HUES48 (cell line): ENCODE measurements at regions not wholly inside any gene's neighbourhood (a gene's known extent, or its start where the extent isn't known, plus 50 kb on each side); places are given as distances from the start of the nearest gene placed in this dataset.
"Not testable (repeated sequence)": the region's sequence is repeated elsewhere in the genome, so short reads cannot be mapped to it uniquely, and the experiment has no call there.

ENCODE experiments used
- H3K27ac ChIP-seq: one replicate; pipeline ENCODE4 v1.7.0; 2013; ENCODE audit warnings: low read depth, low read length, inconsistent platforms
- H3K27me3 ChIP-seq: 2 replicates; pipeline ENCODE4 v1.6.1; 2013; ENCODE audit warnings: mild to moderate bottlenecking, low read length; ENCODE audit not compliant: control insufficient read depth, insufficient read depth
- H3K36me3 ChIP-seq: 2 replicates; pipeline ENCODE4 v1.6.1; 2013; ENCODE audit warnings: low read length; ENCODE audit not compliant: control insufficient read depth, insufficient read depth
- H3K4me1 ChIP-seq: 2 replicates; pipeline ENCODE4 v1.6.1; 2013; ENCODE audit warnings: mild to moderate bottlenecking, low read length; ENCODE audit not compliant: control insufficient read depth, insufficient read depth
- H3K4me3 ChIP-seq: 2 replicates; pipeline ENCODE4 v1.5.1; 2013; ENCODE audit warnings: mild to moderate bottlenecking, low read depth, low read length
- H3K9ac ChIP-seq: 2 replicates; pipeline ENCODE4 v1.6.1; 2013; ENCODE audit warnings: mild to moderate bottlenecking, low read depth, low read length, moderate library complexity
- H3K9me3 ChIP-seq: 2 replicates; pipeline ENCODE4 v1.6.1; 2013; ENCODE audit warnings: low read length; ENCODE audit not compliant: control insufficient read depth, insufficient read depth

- Histone ChIP-seq H3K9me3 (no peaks in the 10 kb centered on the region), H3K27ac (no peak overlapping the region), H3K4me3 (no peak overlapping the region), H3K27me3 (no peaks in the 10 kb centered on the region), H3K36me3 (no peaks in the 10 kb centered on the region), H3K4me1 (no peaks in the 10 kb centered on the region), H3K9ac (no peak overlapping the region)
Observed at GRCh38 chr1:30362603-30362990, 360.8 kb downstream of the MATN1 start.

GRCh38 chr1:30361890-30362602 is 361.3 kb downstream of the MATN1 start:
- not testable (repeated sequence) for H3K9me3 ChIP-seq, H3K4me1 ChIP-seq, H3K9ac ChIP-seq, H3K27me3 ChIP-seq, H3K4me3 ChIP-seq, H3K27ac ChIP-seq, H3K36me3 ChIP-seq

GRCh38 chr1:30360753-30361152 is 362.6 kb downstream of the MATN1 start:
- Histone ChIP-seq H3K27me3 (no peaks in the 10 kb centered on the region), H3K9me3 (no peaks in the 10 kb centered on the region), H3K4me3 (no peak overlapping the region), H3K36me3 (no peaks in the 10 kb centered on the region), H3K9ac (no peak overlapping the region), H3K4me1 (no peaks in the 10 kb centered on the region), H3K27ac (no peak overlapping the region)

GRCh38 chr1:30360281-30360680 is 363.1 kb downstream of the MATN1 start:
- Histone ChIP-seq H3K9ac (no peak overlapping the region), H3K27ac (no peak overlapping the region), H3K4me1 (no peaks in the 10 kb centered on the region), H3K27me3 (no peaks in the 10 kb centered on the region), H3K36me3 (no peaks in the 10 kb centered on the region), H3K4me3 (no peak overlapping the region), H3K9me3 (no peaks in the 10 kb centered on the region)

GRCh38 chr1:30359539-30360220 is 363.7 kb downstream of the MATN1 start:
- no peaks in the 10 kb centered on the region for H3K36me3 ChIP-seq
- no peaks in the 10 kb centered on the region for H3K4me1 ChIP-seq
- H3K4me3 ChIP-seq, result no peak overlapping the region
- no peak overlapping the region for H3K9ac ChIP-seq
- no peak overlapping the region for H3K27ac ChIP-seq
- no peaks in the 10 kb centered on the region for H3K27me3 ChIP-seq
- H3K9me3 ChIP-seq, result no peaks in the 10 kb centered on the region

- no peak overlapping the region for H3K27ac ChIP-seq
- H3K4me3 ChIP-seq, result no peak overlapping the region
- H3K27me3 ChIP-seq, result no peaks in the 10 kb centered on the region
- H3K4me1 ChIP-seq, result no peaks in the 10 kb centered on the region
- H3K36me3 ChIP-seq, result no peaks in the 10 kb centered on the region
- H3K9me3 ChIP-seq, result no peaks in the 10 kb centered on the region
- no peak overlapping the region for H3K9ac ChIP-seq
Observed at GRCh38 chr1:30358500-30358899, 364.9 kb downstream of the MATN1 start.

- no peaks in the 10 kb centered on the region for H3K9me3 ChIP-seq
- no peak overlapping the region for H3K9ac ChIP-seq
- no peaks in the 10 kb centered on the region for H3K27me3 ChIP-seq
- no peaks in the 10 kb centered on the region for H3K36me3 ChIP-seq
- no peak overlapping the region for H3K4me3 ChIP-seq
- H3K27ac ChIP-seq, result no peak overlapping the region
- no peaks in the 10 kb centered on the region for H3K4me1 ChIP-seq
Observed at GRCh38 chr1:30356839-30357238, 366.5 kb downstream of the MATN1 start.

GRCh38 chr1:30354410-30354809 is 369.0 kb downstream of the MATN1 start:
- Histone ChIP-seq H3K27ac (no peak overlapping the region), H3K27me3 (no peaks in the 10 kb centered on the region), H3K4me1 (no peaks in the 10 kb centered on the region), H3K9ac (no peak overlapping the region), H3K36me3 (no peaks in the 10 kb centered on the region), H3K9me3 (no peaks in the 10 kb centered on the region), H3K4me3 (no peak overlapping the region)

GRCh38 chr1:30353637-30354036 is 369.7 kb downstream of the MATN1 start:
- H3K9me3 ChIP-seq, result no peaks in the 10 kb centered on the region
- no peak overlapping the region for H3K4me3 ChIP-seq
- H3K27me3 ChIP-seq, result no peaks in the 10 kb centered on the region
- H3K9ac ChIP-seq, result no peak overlapping the region
- no peak overlapping the region for H3K27ac ChIP-seq
- H3K4me1 ChIP-seq, result no peaks in the 10 kb centered on the region
- H3K36me3 ChIP-seq, result no peaks in the 10 kb centered on the region

- no peak overlapping the region for H3K9ac ChIP-seq
- H3K27ac ChIP-seq, result no peak overlapping the region
- peaks cover 6% of the 10 kb centered on the region; the same call in 1 of the 2 replicates for H3K4me1 ChIP-seq
- no peaks in the 10 kb centered on the region for H3K27me3 ChIP-seq
- no peaks in the 10 kb centered on the region for H3K36me3 ChIP-seq
- no peaks in the 10 kb centered on the region for H3K9me3 ChIP-seq
- no peak overlapping the region for H3K4me3 ChIP-seq
Observed at GRCh38 chr1:30348147-30348546, 375.2 kb downstream of the MATN1 start.

GRCh38 chr1:30345491-30346130 is 377.8 kb downstream of the MATN1 start:
- no peak overlapping the region for H3K27ac ChIP-seq
- H3K4me1 ChIP-seq, result peaks cover 6% of the 10 kb centered on the region; the same call in 1 of the 2 replicates
- no peak overlapping the region for H3K9ac ChIP-seq
- H3K4me3 ChIP-seq, result no peak overlapping the region
- H3K36me3 ChIP-seq, result no peaks in the 10 kb centered on the region
- H3K27me3 ChIP-seq, result no peaks in the 10 kb centered on the region; the same call in 1 of the 2 replicates
- no peaks in the 10 kb centered on the region for H3K9me3 ChIP-seq
